NCI-H748 (cell line): ENCODE measurements at regions not wholly inside any gene's neighbourhood (a gene's known extent, or its start where the extent isn't known, plus 50 kb on each side); places are given as distances from the start of the nearest gene placed in this dataset.

Experiments
- DNase-seq: peaks from one replicate; lab custom pipeline; 2025; ENCODE audit not compliant: unreplicated experiment; lab: John Stamatoyannopoulos, UW

DNA sequence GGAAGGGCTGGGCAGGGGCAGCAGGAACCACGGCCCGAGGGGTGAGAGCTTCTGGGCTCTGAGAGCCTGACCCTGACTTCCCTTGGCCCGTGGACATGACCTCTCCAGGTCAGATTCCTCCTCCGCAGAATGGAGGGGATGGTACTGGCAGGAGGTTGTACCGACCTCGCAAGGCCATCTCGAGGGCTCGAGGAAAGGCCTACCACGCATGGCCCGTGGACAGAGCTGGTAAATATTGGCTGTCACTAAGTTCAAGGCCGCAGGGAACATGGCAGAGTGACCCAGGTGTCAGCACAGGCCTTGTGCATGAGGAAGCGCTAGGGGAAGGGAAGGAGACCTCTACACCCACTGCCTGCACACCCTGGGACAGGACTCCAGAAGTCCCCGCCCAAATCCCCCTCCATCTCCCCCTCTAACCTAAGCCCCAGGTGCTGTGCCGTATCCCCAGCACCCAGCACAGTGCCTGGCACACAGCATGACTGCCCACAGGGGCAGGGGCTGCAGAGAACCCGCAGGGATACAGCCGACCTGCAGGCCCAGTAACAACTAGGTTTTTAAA is 54.9 kb upstream of the PPP2R5C start:
- no peak for DNase-seq

- DNase-seq, result peak; percentile 78
Observed at GRCh38 chr14:101707068-101707842, 54.3 kb upstream of the PPP2R5C start.

DNA sequence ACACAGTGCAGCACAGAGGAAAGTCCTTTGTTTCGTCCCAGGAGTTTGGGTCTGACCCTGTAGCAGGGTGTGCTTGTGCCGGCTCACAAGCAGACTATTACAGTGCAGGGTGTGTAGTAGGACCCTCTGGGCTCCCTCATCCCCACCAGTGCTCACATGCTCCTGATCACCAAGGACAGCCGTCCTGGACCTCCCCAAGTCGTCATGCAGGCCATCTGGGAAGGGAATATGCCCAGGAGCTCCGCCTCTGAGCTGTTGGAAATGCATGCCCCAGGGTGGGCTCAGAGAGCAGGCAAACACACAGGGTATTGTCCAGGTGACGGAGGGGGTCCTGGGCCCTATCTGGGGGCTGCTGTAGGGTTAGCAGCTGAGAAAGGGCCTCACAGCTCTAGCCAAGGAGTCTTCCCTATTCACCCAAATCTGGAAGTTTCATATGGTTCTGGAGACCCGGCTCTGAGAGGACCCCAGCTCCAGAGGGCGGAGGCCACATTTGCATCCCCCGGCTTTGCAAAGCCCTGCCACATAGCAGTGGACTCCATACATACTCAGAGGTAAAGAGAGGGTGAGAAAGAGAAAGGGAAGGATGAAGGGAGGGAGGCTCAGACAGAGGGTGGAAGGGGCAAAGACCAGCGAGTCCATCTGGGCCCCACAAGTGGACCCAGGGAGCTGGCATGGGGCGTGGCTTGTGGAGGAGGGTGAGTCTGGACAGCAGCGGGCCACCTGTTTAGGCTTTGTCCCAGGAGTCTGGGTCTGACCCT is 53.5 kb upstream of the PPP2R5C start:
- DNase-seq, result no peak

GRCh38 chr14:101708853-101709532 is 52.5 kb upstream of the PPP2R5C start:
- DNase-seq, result no peak

DNA sequence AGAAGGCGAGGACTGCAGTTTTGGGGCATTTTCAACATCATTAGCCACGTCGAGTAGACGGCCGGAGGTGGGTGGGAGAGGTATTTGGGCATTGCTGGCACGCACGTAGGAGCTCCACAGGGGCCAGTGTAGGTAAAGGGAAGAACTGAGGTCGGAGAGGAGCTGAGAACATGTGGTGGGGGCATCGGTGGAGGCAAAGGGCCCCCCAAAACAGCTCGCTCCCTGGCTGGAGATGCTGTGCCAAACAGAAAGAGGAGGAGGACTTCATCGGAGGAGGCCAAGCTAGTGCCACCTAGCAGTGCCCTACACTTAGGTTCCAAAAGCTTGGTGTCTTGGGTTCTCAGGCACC is 52.0 kb upstream of the PPP2R5C start:
- DNase-seq, result no peak

DNA sequence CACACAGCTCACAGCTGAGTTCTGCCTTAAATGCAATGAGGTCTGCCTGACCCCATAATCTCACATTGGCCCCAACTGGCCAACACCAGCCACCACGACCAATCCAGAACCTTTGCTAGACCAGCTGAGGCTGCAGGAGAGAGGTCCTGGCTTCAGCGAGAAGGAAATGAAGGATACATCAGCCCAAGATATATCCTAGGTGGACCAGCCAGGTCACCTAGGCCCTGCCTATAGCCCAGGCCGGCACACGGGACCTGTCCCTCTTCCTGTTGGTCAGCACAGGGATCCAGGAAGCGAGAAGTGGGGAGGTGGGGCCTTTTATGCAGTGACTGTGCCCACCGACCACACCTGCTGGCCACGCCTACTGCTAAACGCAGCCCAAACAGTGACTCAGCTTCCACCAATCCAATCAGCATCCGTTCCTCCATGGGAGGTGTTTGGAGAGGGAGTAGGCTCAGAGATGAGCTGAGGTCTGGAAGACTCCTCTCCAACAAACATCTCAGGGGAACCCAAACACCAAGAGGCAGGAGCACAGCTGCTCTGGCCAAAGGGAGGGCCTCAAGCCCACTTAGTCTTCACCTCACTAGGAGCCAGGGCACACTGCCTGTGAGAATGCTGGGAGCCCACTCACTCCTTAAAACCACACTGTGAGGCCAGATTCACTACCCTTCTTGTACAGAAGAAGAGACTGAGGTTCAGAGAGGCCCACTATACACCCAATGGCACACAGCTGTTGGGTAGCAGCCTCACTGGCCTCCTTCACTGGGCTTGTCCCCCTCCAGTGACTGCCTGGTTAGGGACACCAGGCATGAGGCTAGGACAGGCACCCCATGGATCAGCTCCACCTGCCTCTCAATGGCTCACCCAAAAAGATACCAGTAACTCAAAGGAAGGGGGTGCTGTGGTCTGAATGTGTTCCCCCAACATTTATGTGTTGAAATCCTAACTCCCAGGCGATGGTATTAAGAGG is 51.3 kb upstream of the PPP2R5C start:
- peak; percentile 64 for DNase-seq

DNA sequence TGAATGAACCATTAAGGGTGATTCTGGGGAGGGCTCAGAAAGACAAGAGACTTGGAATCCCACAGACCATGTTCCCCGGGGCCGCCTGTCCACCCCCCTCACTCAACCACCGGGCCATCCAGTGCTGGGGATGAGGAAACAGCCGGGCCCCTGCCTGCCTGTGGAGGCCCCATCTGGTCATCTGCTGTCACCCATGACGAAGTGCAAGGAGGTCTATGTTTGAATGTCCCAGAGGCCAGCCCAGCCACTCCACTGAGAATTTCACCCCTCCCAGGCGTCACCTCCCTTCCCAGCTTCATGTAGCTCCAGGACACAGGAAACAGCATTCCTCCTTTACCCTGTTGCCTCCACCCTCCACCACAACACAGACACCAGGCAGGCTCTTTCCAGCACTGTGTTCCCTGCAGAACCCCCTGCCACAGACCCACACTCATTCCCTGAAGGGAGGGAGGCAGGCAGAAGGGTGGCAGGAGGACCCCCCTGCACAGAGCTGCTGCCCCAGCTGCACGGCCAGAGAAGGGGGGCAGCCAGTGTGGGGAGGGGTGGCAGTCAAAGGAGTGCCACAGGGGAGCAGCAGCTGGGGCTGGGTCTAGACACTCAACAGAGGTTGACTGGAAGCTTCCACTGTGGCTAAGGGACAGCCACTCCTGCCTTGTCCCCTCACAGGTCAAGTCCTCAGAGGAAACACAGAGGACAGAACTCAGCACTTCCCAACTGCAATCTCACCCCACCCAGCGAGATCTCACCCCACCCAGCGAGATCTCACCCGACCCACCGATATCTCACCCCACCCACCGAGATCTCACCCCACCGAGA is 50.3 kb upstream of the PPP2R5C start:
- no peak for DNase-seq
